GM18907 (cell line): ENCODE measurements at regions not wholly inside any gene's neighbourhood (a gene's known extent, or its start where the extent isn't known, plus 50 kb on each side); places are given as distances from the start of the nearest gene placed in this dataset.
"Not testable (repeated sequence)": the region's sequence is repeated elsewhere in the genome, so short reads cannot be mapped to it uniquely, and the experiment has no call there.

Experiments
- ATAC-seq: cut with Tn5 transposase; IDR thresholded peaks from one replicate; pipeline ENCODE4 v1.9.1; 2021; ENCODE audit warnings: mild to moderate bottlenecking, moderate library complexity; ENCODE audit not compliant: unreplicated experiment

GRCh38 chr13:58329746-58330145, 698.2 kb downstream of the PCDH17 start:
- ATAC-seq: no peak

GRCh38 chr13:58340895-58341294, 709.4 kb downstream of the PCDH17 start:
- ATAC-seq: no peak

- no peak for ATAC-seq
These were observed 709.8 kb downstream of the PCDH17 start for GRCh38 chr13:58341318-58341717.

- ATAC-seq: no peak
These were observed 711.5 kb downstream of the PCDH17 start for GRCh38 chr13:58343076-58343475.

DNA sequence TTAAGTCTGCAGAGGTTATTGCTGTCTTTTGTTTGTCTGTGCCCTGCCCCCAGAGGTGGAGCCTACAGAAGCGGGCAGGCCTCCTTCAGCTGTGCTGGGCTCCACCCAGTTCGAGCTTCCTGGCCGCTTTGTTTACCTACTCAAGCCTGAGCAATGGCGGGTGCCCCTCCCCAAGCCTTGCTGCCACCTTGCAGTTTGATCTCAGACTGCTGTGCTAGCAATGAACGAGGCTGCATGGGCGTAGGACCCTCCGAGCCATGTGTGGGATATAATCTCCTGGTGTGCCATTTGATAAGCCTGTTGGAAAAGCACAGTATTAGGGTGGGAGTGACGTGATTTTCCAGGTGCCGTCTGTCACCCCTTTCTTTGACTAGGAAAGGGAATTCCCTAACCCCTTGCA, 720.6 kb downstream of the PCDH17 start:
- not testable (repeated sequence) for ATAC-seq

DNA sequence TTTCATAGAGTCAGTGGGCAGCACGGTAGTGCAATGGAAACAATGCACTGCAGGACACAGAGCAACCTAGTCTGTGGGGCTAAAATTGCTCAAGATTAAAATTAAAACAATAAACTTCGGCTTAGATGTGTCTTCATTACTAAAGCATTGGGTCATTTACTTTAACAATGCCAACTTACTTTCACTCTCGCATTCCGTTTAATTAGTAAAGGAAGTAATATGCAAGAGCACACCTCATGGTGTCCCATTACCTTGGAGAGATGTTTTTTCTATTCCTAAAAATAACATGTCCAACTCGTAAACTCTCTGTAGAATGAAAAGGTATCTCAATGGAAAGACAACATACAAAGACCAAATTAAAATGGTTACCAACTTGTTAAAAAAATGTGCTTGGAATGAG, 738.4 kb downstream of the PCDH17 start:
- no peak for ATAC-seq

DNA sequence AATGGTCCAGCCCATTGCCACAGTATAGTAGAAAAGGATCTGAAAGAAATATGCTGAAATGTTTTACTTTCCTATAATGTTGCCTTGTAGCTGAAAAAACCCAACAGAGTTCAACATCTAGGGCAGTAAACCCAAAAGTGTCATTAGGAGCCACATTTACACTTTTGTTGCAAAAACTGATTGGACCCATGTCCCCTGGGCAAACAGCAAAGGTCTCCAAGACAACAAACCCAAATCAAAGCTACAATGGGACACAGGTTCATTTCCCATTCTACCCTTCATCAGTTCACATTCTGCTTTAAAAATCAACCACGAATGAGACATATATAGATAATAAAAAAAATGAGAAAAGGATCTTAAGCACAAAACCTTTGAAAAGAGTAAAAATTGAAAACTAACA, 744.8 kb downstream of the PCDH17 start:
- ATAC-seq: no peak

DNA sequence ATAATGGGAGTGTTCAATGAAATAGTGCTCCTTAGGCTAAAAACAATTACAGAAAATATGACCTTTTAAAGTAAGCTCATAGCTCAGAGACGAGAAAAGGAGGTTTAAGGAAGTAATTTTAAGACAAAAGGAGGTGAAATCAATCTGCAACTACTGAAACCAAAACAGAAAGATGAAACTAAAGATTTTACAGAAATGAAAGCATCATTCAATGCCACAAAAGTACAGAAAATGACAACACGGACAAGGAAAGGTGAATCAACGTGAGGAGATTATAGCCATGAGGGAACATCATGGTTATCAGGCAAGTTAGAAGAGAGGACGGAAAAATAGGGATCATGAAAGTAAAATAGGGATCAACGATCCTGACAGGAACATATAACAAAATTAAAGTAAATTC, 745.2 kb downstream of the PCDH17 start:
- ATAC-seq: no peak

GRCh38 chr13:58379221-58379620, 747.7 kb downstream of the PCDH17 start:
- no peak for ATAC-seq

DNA sequence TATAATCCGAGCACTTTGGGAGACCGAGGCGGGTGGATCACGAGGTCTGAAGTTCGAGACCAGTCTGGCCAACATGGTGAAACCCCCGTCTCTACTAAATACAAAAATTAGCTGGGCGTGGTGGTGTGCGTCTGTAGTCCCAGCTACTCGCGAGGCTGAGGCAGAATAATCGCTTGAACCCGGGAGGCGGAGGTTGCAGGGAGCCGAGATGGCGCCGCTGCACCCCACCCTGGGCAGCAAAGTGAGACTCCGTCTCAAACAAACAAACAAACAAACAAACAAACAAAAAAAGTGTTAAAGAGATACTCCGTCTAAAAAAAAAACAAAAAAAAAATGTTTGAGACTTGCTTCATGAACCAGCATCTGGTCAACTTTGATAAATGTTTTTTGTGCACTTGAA, 753.8 kb downstream of the PCDH17 start:
- not testable (repeated sequence) for ATAC-seq

DNA sequence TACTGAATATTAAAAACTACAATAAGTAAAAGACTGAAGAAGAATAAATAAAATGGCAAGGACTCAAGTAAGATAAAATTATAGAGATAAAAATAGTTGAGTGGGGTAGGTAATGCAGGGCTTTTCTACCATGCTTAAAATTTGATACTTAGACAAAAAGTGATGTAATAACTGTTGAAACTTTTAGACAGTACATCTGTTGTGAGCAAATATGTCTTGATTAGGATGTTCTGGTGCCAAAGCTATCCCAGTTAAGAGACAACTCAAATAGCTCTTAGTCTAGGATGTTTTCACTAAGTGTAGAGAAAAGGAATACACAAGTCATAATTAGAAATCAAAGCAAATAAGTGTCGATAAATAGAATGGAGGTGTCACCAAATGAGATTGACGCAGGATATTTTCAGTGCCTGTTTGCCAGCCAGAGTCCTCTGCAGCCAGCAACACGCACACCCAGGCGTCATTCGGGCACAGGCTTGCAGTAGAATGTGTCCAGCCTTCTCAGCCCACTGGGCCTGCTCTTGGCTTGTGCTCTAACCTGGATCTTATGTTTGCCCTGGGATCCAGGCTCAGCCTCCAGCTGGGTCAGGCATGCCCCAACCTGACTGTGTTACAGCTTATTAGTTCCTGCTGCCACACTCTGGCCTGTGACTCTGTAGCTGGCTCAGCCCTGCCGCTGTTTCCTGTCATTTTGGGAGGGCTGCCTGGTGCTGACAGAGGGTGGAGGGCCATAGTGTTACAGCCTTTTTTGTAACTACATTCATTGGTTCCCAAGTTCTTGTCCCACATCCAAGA, 766.2 kb downstream of the PCDH17 start:
- no peak for ATAC-seq

GRCh38 chr13:58399263-58399662, 767.7 kb downstream of the PCDH17 start:
- ATAC-seq: no peak

DNA sequence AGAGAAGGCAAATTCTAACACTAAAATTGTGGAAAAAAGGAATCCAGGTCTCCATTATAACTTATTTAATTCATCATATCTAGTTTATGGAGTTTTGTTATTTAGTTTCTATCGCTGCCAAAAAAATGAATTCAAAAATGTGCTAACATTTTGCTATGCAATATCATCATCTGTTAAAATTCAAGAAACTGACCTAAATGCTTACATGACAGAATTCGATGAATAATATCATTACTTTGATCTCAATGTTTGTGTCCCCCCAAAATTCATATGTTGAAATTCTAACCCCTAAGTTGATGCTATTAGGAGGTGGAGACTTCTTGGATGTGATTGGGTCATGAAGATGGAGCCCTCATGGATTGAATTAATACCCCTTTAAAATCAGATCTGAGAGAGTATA, 775.0 kb downstream of the PCDH17 start:
- ATAC-seq: no peak

DNA sequence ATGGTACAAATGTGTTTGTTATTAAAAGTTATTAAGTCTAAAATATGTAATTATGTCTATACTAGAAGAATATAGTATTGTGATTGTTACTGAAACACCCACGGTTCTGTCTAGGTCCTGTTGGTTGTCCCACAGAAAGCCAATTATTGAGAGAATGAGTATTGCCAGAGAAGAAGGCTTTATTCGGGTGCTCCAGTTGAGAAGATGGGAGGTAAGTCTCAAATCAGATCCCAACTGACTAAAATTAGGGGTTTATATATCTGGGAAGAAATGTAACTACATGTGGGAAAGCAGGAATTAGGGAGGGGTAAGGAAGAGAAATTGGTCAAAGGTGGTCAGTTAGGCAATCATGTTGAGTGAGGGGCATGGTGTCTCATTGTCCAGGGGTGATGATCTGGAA, 798.4 kb downstream of the PCDH17 start:
- no peak for ATAC-seq

DNA sequence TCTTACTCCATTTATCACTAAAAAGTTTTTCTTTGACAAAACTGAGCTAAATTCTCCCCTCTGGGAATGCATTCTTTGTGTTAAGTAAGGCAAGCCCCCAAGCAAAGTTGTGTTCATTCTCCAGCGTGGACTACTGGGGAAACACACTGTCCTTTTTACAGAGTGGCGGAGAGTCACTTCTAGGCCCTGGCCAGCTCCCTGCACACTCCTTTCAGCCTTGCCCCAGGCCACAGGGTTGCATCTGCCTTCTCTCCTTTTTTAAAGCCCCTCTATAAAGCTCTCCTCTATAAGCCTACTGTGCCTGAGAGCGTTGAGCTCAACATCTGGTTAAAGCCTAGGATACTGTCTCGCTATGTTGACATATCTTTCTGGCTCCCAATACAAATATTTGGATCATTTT, 803.4 kb downstream of the PCDH17 start:
- no peak for ATAC-seq

- ATAC-seq: no peak
These were observed 805.9 kb downstream of the PCDH17 start for GRCh38 chr13:58437427-58437826.

DNA sequence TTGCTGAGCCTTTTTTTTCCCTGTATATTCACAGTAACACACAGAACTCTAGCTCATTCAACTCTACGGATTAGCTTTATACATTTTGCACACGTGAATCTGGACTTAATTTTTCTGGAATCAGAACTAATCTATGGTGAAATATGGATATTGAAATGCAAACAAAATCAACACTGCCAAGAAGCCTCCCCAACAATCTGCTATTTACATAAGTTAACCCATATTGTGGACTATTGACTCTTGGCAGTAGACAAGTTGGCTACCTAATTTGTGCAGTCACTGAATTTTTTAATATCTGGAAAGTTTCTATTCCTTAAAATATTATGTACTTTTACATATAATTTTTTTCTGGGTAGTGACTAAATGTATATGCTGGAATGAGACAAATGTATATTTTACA, 815.4 kb downstream of the PCDH17 start:
- ATAC-seq: no peak

- ATAC-seq: no peak
These were observed 820.6 kb downstream of the PCDH17 start for GRCh38 chr13:58452123-58452623.

- no peak for ATAC-seq
These were observed 823.5 kb downstream of the PCDH17 start for GRCh38 chr13:58455094-58455493.

- no peak for ATAC-seq
These were observed 829.7 kb downstream of the PCDH17 start for GRCh38 chr13:58461217-58461616.

DNA sequence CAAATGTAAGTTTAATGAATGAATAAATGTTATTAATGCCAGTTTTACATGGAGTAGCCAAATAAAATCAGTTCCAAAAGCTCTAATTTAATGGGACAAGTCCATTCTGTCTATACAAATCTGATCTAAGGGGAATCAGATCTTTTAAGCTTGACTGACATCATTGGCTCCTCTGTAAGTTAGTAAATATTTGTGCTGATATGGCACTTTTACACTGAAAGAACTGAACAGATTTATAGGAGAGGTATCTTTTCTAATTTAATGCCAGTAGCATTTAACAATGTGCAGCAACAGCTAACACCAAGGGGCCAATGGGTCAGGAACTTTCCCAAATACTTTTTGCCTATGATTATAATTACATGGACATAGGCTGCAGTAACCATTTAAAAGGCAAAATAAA, 832.3 kb downstream of the PCDH17 start:
- no peak for ATAC-seq

GRCh38 chr13:58467176-58467575, 835.6 kb downstream of the PCDH17 start:
- ATAC-seq: no peak

- ATAC-seq: no peak
These were observed 840.9 kb downstream of the PCDH17 start for GRCh38 chr13:58472483-58472882.
